H1 (cell line): ENCODE measurements at regions not wholly inside any gene's neighbourhood (a gene's known extent, or its start where the extent isn't known, plus 50 kb on each side); places are given as distances from the start of the nearest gene placed in this dataset.

ENCODE experiments used
- CTCF ChIA-PET: fragments of 300-600 bp; sonication (Branson Sonifier 250); formaldehyde crosslinking; loops from one replicate; lab custom pipeline; 2021; ENCODE audit not compliant: partially characterized antibody; lab: Charles Lee
- POLR2A ChIA-PET: fragments of 300-600 bp; sonication (Branson Sonifier 250); formaldehyde crosslinking; loops from one replicate; lab custom pipeline; 2021; ENCODE audit warnings: inconsistent platforms; ENCODE audit not compliant: partially characterized antibody; lab: Charles Lee
- DNase-seq, 2 experiments: peaks; one replicate each; pipeline versions ENCODE4 v3.0.0 to v3.0.0-alpha.2; 2010 to 2022; ENCODE audit warnings: low spot score in 2 of 2, low read depth in 1 of 2, mixed read lengths in 1 of 2
- FAIRE-seq: peaks from 2 replicates; lab custom pipeline; 2011; peaks lifted over from hg19 to GRCh38; lab: Jason Lieb, UNC
- H2AFZ ChIP-seq: 2 replicates; pipeline ENCODE4 v1.8.1; 2012; ENCODE audit warnings: low read length, inconsistent platforms
- H2AK5ac ChIP-seq: 2 replicates; pipeline ENCODE4 v1.6.1; 2013; ENCODE audit warnings: low read depth, low read length
- H2BK120ac ChIP-seq: replicated peaks from 2 replicates; pipeline ENCODE3; 2013; ENCODE audit warnings: low read depth, low read length, inconsistent platforms
- H2BK12ac ChIP-seq: 2 replicates; pipeline ENCODE4 v1.6.1; 2013; ENCODE audit warnings: low read depth, low read length
- H2BK15ac ChIP-seq: 2 replicates; pipeline ENCODE4 v1.6.1; 2013; ENCODE audit warnings: low read length
- H2BK20ac ChIP-seq: 2 replicates; pipeline ENCODE4 v1.6.1; 2013; ENCODE audit warnings: low read length
- H2BK5ac ChIP-seq: 2 replicates; pipeline ENCODE4 v1.6.1; 2013; ENCODE audit warnings: low read depth, low read length
- H3K14ac ChIP-seq: 2 replicates; pipeline ENCODE4 v1.6.1; 2013; ENCODE audit warnings: inconsistent platforms; ENCODE audit not compliant: insufficient read length
- H3K18ac ChIP-seq: 2 replicates; pipeline ENCODE4 v1.6.1; 2013; ENCODE audit warnings: low read length; ENCODE audit errors: extremely low read depth
- H3K23ac ChIP-seq: 2 replicates; pipeline ENCODE4 v1.6.1; 2013; ENCODE audit warnings: inconsistent platforms; ENCODE audit not compliant: insufficient read length
- H3K23me2 ChIP-seq: 2 replicates; pipeline ENCODE4 v1.6.1; 2013; ENCODE audit warnings: low read depth, low read length
- H3K27ac ChIP-seq: 2 replicates; pipeline ENCODE4 v1.6.1; 2011; ENCODE audit warnings: low read depth, low read length, inconsistent platforms
- H3K27me3 ChIP-seq, 4 experiments: replicated peaks in 1 of 4; 1 replicate in 1 of 4; 2 replicates in 3 of 4; pipeline versions ENCODE4 v1.6.1 to v1.8.1; 2011 to 2013; ENCODE audit warnings: low read length in 3 of 4, mild to moderate bottlenecking in 3 of 4, inconsistent platforms in 2 of 4, mixed read lengths in 2 of 4, moderate library complexity in 1 of 4; ENCODE audit not compliant: control insufficient read depth in 3 of 4, insufficient read depth in 3 of 4; ENCODE audit errors: extremely low read depth in 1 of 4
- H3K36me3 ChIP-seq, 4 experiments: 2 replicates each; pipeline versions ENCODE4 v1.6.1 to v1.8.1; 2011 to 2013; ENCODE audit warnings: mild to moderate bottlenecking in 4 of 4, low read length in 3 of 4, moderate library complexity in 2 of 4, control low read depth in 1 of 4, inconsistent platforms in 1 of 4; ENCODE audit not compliant: insufficient read depth in 4 of 4, control insufficient read depth in 2 of 4
- H3K4ac ChIP-seq: replicated peaks from 2 replicates; pipeline ENCODE3; 2013; ENCODE audit warnings: low read length, low read depth, mixed read lengths, inconsistent platforms; ENCODE audit not compliant: insufficient read length
- H3K4me1 ChIP-seq, 4 experiments: replicated peaks in 1 of 4; 1 replicate in 1 of 4; 2 replicates in 3 of 4; pipeline versions ENCODE4 v1.6.1 to v1.8.1; 2011 to 2013; ENCODE audit warnings: low read length in 3 of 4, inconsistent platforms in 2 of 4, mixed read lengths in 1 of 4; ENCODE audit not compliant: insufficient read depth in 4 of 4, control insufficient read depth in 3 of 4
- H3K4me2 ChIP-seq, 2 experiments: 2 replicates each; pipeline versions ENCODE4 v1.6.1 to v1.8.1; 2011 to 2013; ENCODE audit warnings: low read depth in 2 of 2, low read length in 2 of 2, control low read depth in 1 of 2, inconsistent platforms in 1 of 2, mild to moderate bottlenecking in 1 of 2; ENCODE audit not compliant: insufficient read depth in 1 of 2
- H3K4me3 ChIP-seq, 4 experiments: fragments of 200-600, 300-600 bp in 1 of 4; sonication (generic), shearing (Covaris generic), sonication (Bioruptor Twin) in 1 of 4; 2 replicates each; pipeline versions ENCODE4 v1.5.1 to v1.8.1; 2011 to 2016; ENCODE audit warnings: low read length in 4 of 4, low read depth in 3 of 4, control low read depth in 2 of 4, inconsistent platforms in 2 of 4, mild to moderate bottlenecking in 2 of 4, mixed read lengths in 1 of 4, moderate library complexity in 1 of 4; ENCODE audit not compliant: insufficient read depth in 2 of 4; ENCODE audit errors: extremely low read depth in 1 of 4
- H3K56ac ChIP-seq: replicated peaks from 2 replicates; pipeline ENCODE3; 2013; ENCODE audit warnings: low read depth, mild to moderate bottlenecking, mixed read lengths, low read length, inconsistent platforms; ENCODE audit not compliant: insufficient read length
- H3K79me1 ChIP-seq: 2 replicates; pipeline ENCODE4 v1.6.1; 2013; ENCODE audit warnings: low read depth, low read length, control low read depth
- H3K79me2 ChIP-seq, 2 experiments: 2 replicates each; pipeline versions ENCODE4 v1.6.1 to v1.8.1; 2012 to 2013; ENCODE audit warnings: low read length in 2 of 2, mild to moderate bottlenecking in 2 of 2, inconsistent platforms in 1 of 2; ENCODE audit not compliant: insufficient read depth in 2 of 2, control insufficient read depth in 1 of 2
- H3K9ac ChIP-seq, 4 experiments: replicated peaks in 1 of 4; 1 replicate in 1 of 4; 2 replicates in 3 of 4; pipeline versions ENCODE4 v1.6.1 to v1.8.1; 2011 to 2013; ENCODE audit warnings: low read depth in 3 of 4, low read length in 3 of 4, control low read depth in 2 of 4, mild to moderate bottlenecking in 2 of 4, moderate library complexity in 2 of 4, inconsistent platforms in 1 of 4; ENCODE audit errors: extremely low read depth in 1 of 4
- H3K9me3 ChIP-seq, 2 experiments: 2 replicates each; pipeline versions ENCODE4 v1.6.1 to v1.8.1; 2012 to 2013; ENCODE audit warnings: mild to moderate bottlenecking in 2 of 2, moderate library complexity in 2 of 2, control low read depth in 1 of 2, inconsistent platforms in 1 of 2, low read depth in 1 of 2, low read length in 1 of 2, mixed read lengths in 1 of 2; ENCODE audit not compliant: insufficient read depth in 2 of 2
- H4K20me1 ChIP-seq, 2 experiments: replicated peaks in 1 of 2; 2 replicates each; pipeline versions ENCODE3 to v1.8.1; 2011 to 2013; ENCODE audit warnings: inconsistent platforms in 2 of 2, low read length in 2 of 2, mild to moderate bottlenecking in 1 of 2; ENCODE audit not compliant: insufficient read depth in 2 of 2, control insufficient read depth in 1 of 2
- H4K5ac ChIP-seq: 2 replicates; pipeline ENCODE4 v1.6.1; 2013; ENCODE audit warnings: low read length, low read depth, mixed read lengths, inconsistent platforms; ENCODE audit not compliant: insufficient read length
- H4K8ac ChIP-seq: 2 replicates; pipeline ENCODE4 v1.8.0; 2013; ENCODE audit warnings: mild to moderate bottlenecking, moderate library complexity, low read length, inconsistent platforms; ENCODE audit not compliant: insufficient read depth; ENCODE audit errors: extremely low read depth
- H4K91ac ChIP-seq: replicated peaks from 2 replicates; pipeline ENCODE3; 2013; ENCODE audit warnings: low read length, mixed read lengths, inconsistent platforms; ENCODE audit not compliant: insufficient read length
- BRCA1 ChIP-seq: IDR thresholded peaks from 2 replicates; pipeline ENCODE4 v1.6.1; 2012; ENCODE audit warnings: low read depth, low read length, improper control_type of control experiment
- CBX5 ChIP-seq: fragments of 300-800, 300-1000 bp; sonication (generic); IDR thresholded peaks from 2 replicates; pipeline ENCODE4 v1.7.1; 2016; ENCODE audit warnings: antibody characterized with exemption, low read length, low read depth
- CBX8 ChIP-seq: fragments of 300-800, 300-1000 bp; sonication (generic); IDR thresholded peaks from 2 replicates; pipeline ENCODE4 v1.7.1; 2016; ENCODE audit warnings: low read depth, low read length, borderline replicate concordance
- GTF2F1 ChIP-seq: IDR thresholded peaks from 2 replicates; pipeline ENCODE4 v1.6.1; 2012; ENCODE audit warnings: low read depth, low read length, improper control_type of control experiment, borderline replicate concordance
- POU5F1 ChIP-seq: IDR thresholded peaks from 2 replicates; pipeline ENCODE4 v1.6.1; 2011; ENCODE audit warnings: low read depth, mild to moderate bottlenecking, low read length, moderate library complexity
- RAD21 ChIP-seq, 2 experiments: IDR thresholded peaks in 1 of 2; conservative IDR thresholded peaks in 1 of 2; 2 replicates each; pipeline ENCODE4 v1.6.1; 2011; ENCODE audit warnings: low read depth in 2 of 2, low read length in 2 of 2, improper control_type of control experiment in 1 of 2, inconsistent platforms in 1 of 2, mild to moderate bottlenecking in 1 of 2, moderate library complexity in 1 of 2
- RNF2 ChIP-seq: fragments of 200-900, 300-1000 bp; sonication (generic); IDR thresholded peaks from 2 replicates; pipeline ENCODE4 v1.7.1; 2016; ENCODE audit warnings: borderline replicate concordance, low read depth, mild to moderate bottlenecking, antibody characterized with exemption, low read length; ENCODE audit not compliant: poor library complexity, severe bottlenecking; ENCODE audit errors: missing control alignments
- SIRT6 ChIP-seq: IDR thresholded peaks from one replicate; pipeline ENCODE4 v1.7.1; 2012; ENCODE audit warnings: low read length, inconsistent platforms
- WGBS, 2 experiments: shearing (Covaris generic) in 1 of 2; methylation state at CpG; one replicate each; pipeline versions ENCODE4 v1.1.6 to v1.1.7; 2013 to 2015; ENCODE audit warnings: low lambda C conversion rate in 2 of 2, mixed read lengths in 2 of 2, inconsistent platforms in 1 of 2, low coverage in 1 of 2, missing lambda C conversion rate in 1 of 2; ENCODE audit not compliant: insufficient replicate concordance in 2 of 2, insufficient coverage in 1 of 2, insufficient read length in 1 of 2; ENCODE audit errors: extremely low coverage in 1 of 2, missing lambda C conversion rate in 1 of 2; 5-methylcytosine and 5-hydroxymethylcytosine counted together
- TF ChIP-seq, protein P1 (sequence below): IDR thresholded peaks from 2 replicates; pipeline ENCODE4 v1.6.1; 2012; ENCODE audit warnings: inconsistent platforms

DNA sequence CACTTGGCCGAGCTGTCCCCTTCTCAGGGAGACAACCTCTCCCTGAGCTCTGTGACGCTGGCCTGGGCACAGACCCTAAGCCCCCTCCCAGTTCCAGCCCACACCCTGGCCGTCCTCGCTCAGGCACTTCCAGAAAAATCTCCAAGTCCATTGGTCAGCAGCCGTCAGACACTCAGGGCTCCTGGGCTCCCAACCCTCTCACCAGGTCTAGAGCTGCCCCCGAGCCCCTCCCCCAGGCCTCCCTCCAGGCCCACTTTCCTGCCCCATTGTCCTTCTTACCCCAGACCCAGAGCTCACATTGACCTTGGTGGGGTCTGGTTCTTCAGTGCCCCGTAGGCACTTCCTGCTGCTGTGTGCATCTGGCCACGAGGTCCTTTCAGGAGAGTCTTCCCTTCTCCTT, 249.3 kb upstream of the RTL1 start:
- CTCF ChIA-PET: interaction anchor here (0.7 to 1.3 kb wide), 2 partner anchors 30 to 32 kb away, joined by 3 read pairs; no protein-coding TSS in a partner anchor
- Histone ChIP-seq H2BK15ac (no peak overlapping the region), H3K14ac (no peak overlapping the region), H3K23ac (no peak overlapping the region), H3K23me2 (no peaks in the 10 kb centered on the region), H2BK20ac (no peak overlapping the region), H2AK5ac (no peak overlapping the region), H3K4me2 (no peak overlapping the region), H4K8ac (no peak overlapping the region), H4K20me1 (no peaks in the 10 kb centered on the region), H3K36me3 (no peaks in the 10 kb centered on the region), H2BK12ac (no peak overlapping the region), H2BK120ac (no peak overlapping the region), H4K5ac (no peak overlapping the region), H3K27me3 (peaks cover 0 to 6% (median 0%) of the 10 kb centered on the region in 4 experiments; a peak in 2 of 7 replicates), H4K91ac (no peak overlapping the region), H3K4me3 (no peak overlapping the region), H3K9ac (no peak overlapping the region), H2BK5ac (no peak overlapping the region), H3K79me1 (no peaks in the 10 kb centered on the region), H3K4me1 (peaks cover 6 to 16% (median 10%) of the 10 kb centered on the region in 4 experiments; a peak in 6 of 7 replicates), H3K79me2 (no peaks in the 10 kb centered on the region), H3K27ac (no peak overlapping the region), H3K56ac (no peak overlapping the region), H3K18ac (no peak overlapping the region), H2AFZ (no peak overlapping the region), H3K4ac (no peak overlapping the region), H3K9me3 (no peaks in the 10 kb centered on the region)
- DNase-seq (no peak), FAIRE-seq (no peak)
- WGBS, 2 experiments: 94% methylated on average over 8 of the region's 8 CpGs; no CpG with 5 or more reads in 1 of the 2 experiments
- POLR2A ChIA-PET: no interaction called here
- TF ChIP-seq SIRT6 (no peak), RNF2 (no peak), CBX5 (no peak), RAD21 (IDR thresholded peaks at IDR 0.05 in 1 of 2, conservative IDR thresholded peaks at IDR 0.05 in 1 of 2; ENCODE audit: low read depth in 2 of 2, low read length in 2 of 2) (no peak), BRCA1 (no peak), POU5F1 (no peak), GTF2F1 (no peak), CBX8 (no peak)
- TF ChIP-seq, protein P1, sequence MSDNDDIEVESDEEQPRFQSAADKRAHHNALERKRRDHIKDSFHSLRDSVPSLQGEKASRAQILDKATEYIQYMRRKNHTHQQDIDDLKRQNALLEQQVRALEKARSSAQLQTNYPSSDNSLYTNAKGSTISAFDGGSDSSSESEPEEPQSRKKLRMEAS: no peak
